ENCODE measurements at regions not wholly inside any gene's neighbourhood (a gene's known extent, or its start where the extent isn't known, plus 50 kb on each side); places are given as distances from the start of the nearest gene placed in this dataset.
"Not testable (repeated sequence)": the region's sequence is repeated elsewhere in the genome, so short reads cannot be mapped to it uniquely, and the experiment has no call there.

GRCh38 chr22:11017108-11017507 lies 4510.9 kb upstream of the OR11H1 start:
- H3K36me3 Mint-ChIP-seq (ENCODE audit: insufficient read depth); H3K9me3 Mint-ChIP-seq; H3K4me3 Mint-ChIP-seq; H3K4me1 Mint-ChIP-seq (ENCODE audit: low read depth in 2 of 2); ATAC-seq (replicated peaks); DNase-seq; H3K27ac Mint-ChIP-seq; H3K27me3 Mint-ChIP-seq: not testable (repeated sequence)

DNA sequence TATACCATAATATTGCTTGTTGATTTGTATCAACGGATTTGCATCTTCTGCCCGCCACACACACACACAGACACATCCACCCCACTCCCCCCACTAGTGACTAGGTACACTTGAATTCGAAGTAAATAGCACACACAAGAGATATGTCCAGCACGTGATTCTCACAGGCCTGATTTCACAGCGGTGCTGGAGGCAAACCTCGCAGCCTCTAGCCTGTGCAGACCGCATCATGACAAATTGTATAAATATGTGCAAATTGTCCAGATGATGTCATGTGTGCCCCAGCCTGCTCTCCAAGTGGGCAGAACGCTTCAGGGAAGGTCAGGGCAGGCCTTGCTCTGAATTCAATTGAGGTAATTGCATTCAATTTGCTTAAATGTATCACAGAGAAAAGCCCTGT lies 4507.5 kb upstream of the OR11H1 start:
- not testable (repeated sequence) for H3K27ac Mint-ChIP-seq; ATAC-seq (replicated peaks); H3K9me3 Mint-ChIP-seq; H3K36me3 Mint-ChIP-seq (ENCODE audit: insufficient read depth); H3K4me3 Mint-ChIP-seq; DNase-seq; H3K27me3 Mint-ChIP-seq; H3K4me1 Mint-ChIP-seq (ENCODE audit: low read depth in 2 of 2)

DNA sequence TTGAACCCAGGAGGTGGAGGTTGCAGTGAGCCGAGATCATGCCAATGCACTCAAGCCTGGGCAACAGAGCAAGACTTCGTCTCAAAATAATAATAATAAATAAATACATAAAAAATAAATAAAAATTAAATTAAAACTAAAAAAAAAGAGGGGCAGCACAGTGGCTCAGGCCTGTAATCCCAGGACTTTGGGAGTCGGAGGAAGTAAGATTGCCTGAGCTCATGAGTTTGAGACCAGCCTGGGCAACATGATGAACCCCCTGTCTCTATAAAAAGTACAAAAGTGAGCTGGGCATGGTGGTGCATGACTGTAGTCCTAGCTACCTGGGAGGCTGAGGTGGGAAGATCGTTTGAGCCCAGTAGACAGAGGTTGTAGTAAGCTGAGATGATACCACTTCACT lies 4501.5 kb upstream of the OR11H1 start:
- not testable (repeated sequence) for H3K27me3 Mint-ChIP-seq; ATAC-seq (replicated peaks); H3K27ac Mint-ChIP-seq; H3K4me1 Mint-ChIP-seq (ENCODE audit: low read depth in 2 of 2); DNase-seq; H3K36me3 Mint-ChIP-seq (ENCODE audit: insufficient read depth); H3K4me3 Mint-ChIP-seq
- H3K9me3 Mint-ChIP-seq = peaks cover 14 to 28% of the 10 kb centered on the region in 2 donors

DNA sequence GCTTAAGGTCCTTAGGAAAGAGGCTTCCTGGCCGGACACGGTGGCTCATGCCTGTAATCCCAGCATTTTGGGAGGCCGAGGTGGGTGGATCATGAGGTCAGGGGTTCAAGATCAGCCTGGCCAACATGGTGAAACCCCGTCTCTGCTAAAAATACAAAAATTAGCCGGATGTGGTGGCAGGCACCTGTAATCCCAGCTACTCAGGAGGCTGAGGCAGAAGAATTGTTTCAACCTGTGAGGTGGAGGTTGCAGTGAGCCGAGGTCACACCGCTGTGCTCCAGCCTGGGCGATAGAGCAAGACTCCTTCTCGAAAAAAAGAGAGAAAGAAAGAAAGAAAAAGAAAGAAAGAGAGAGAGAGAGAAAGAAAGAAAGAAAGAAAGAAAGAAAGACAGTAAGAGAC lies 4500.9 kb upstream of the OR11H1 start:
- H3K36me3 Mint-ChIP-seq (ENCODE audit: insufficient read depth); ATAC-seq (replicated peaks); H3K4me3 Mint-ChIP-seq; H3K4me1 Mint-ChIP-seq (ENCODE audit: low read depth in 2 of 2); DNase-seq; H3K27me3 Mint-ChIP-seq; H3K27ac Mint-ChIP-seq: not testable (repeated sequence)
- H3K9me3 Mint-ChIP-seq = peaks cover 18 to 33% of the 10 kb centered on the region in 2 donors

GRCh38 chr22:11027532-11027931 lies 4500.5 kb upstream of the OR11H1 start:
- not testable (repeated sequence) for H3K27me3 Mint-ChIP-seq; H3K4me3 Mint-ChIP-seq; H3K27ac Mint-ChIP-seq; H3K36me3 Mint-ChIP-seq (ENCODE audit: insufficient read depth); ATAC-seq (replicated peaks); H3K4me1 Mint-ChIP-seq (ENCODE audit: low read depth in 2 of 2); DNase-seq
- H3K9me3 Mint-ChIP-seq = peaks cover 19 to 35% of the 10 kb centered on the region in 2 donors

DNA sequence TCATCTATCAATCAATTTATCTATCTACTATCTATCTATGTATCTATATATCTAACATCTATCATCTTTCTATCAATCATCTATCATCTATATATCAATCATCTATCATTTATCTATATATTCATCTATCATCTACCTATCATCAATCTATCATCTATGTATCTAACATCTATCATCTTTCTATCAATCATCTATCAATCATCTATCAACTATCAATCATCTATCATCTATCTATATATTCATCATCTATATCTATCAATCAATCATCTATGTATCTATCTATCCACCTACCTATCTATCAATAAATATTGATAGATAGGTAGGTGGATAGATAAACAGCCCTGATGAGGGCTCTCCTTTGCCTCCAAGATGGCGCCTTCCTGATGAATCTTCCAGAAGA lies 4499.8 kb upstream of the OR11H1 start:
- not testable (repeated sequence) for ATAC-seq (replicated peaks); H3K27me3 Mint-ChIP-seq; H3K27ac Mint-ChIP-seq; H3K36me3 Mint-ChIP-seq (ENCODE audit: insufficient read depth); H3K4me3 Mint-ChIP-seq; H3K4me1 Mint-ChIP-seq (ENCODE audit: low read depth in 2 of 2); DNase-seq
- H3K9me3 Mint-ChIP-seq = peaks cover 18 to 30% of the 10 kb centered on the region in 2 donors

- H3K4me3 Mint-ChIP-seq; H3K27ac Mint-ChIP-seq; H3K4me1 Mint-ChIP-seq (ENCODE audit: low read depth in 2 of 2); H3K36me3 Mint-ChIP-seq (ENCODE audit: insufficient read depth); ATAC-seq (replicated peaks); H3K27me3 Mint-ChIP-seq; DNase-seq: not testable (repeated sequence)
- peaks cover 18 to 31% of the 10 kb centered on the region in 2 donors for H3K9me3 Mint-ChIP-seq
These were observed 4498.5 kb upstream of the OR11H1 start for GRCh38 chr22:11029534-11029933.

DNA sequence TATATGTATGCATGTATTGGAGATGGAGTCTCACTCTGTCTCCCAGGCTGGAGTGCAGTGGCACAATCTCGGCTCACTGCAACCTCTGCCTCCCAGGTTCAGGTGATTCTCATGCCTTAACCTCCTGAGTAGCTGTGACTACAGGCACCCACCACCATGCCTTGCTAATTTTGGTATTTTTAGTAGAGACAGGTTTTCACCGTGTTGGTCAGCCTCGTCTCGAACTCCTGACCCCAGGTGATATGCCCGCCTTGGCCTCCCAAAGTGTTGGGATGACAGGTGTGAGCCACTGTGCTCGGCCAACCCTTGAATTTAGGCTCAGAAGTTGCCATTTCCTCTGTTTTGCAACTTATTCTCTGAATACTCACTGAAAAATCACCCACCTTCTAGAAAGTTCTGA lies 4498.0 kb upstream of the OR11H1 start:
- H3K27ac Mint-ChIP-seq; H3K4me1 Mint-ChIP-seq (ENCODE audit: low read depth in 2 of 2); ATAC-seq (replicated peaks); DNase-seq; H3K36me3 Mint-ChIP-seq (ENCODE audit: insufficient read depth); H3K4me3 Mint-ChIP-seq; H3K27me3 Mint-ChIP-seq: not testable (repeated sequence)
- peaks cover 22 to 35% of the 10 kb centered on the region in 2 donors for H3K9me3 Mint-ChIP-seq

DNA sequence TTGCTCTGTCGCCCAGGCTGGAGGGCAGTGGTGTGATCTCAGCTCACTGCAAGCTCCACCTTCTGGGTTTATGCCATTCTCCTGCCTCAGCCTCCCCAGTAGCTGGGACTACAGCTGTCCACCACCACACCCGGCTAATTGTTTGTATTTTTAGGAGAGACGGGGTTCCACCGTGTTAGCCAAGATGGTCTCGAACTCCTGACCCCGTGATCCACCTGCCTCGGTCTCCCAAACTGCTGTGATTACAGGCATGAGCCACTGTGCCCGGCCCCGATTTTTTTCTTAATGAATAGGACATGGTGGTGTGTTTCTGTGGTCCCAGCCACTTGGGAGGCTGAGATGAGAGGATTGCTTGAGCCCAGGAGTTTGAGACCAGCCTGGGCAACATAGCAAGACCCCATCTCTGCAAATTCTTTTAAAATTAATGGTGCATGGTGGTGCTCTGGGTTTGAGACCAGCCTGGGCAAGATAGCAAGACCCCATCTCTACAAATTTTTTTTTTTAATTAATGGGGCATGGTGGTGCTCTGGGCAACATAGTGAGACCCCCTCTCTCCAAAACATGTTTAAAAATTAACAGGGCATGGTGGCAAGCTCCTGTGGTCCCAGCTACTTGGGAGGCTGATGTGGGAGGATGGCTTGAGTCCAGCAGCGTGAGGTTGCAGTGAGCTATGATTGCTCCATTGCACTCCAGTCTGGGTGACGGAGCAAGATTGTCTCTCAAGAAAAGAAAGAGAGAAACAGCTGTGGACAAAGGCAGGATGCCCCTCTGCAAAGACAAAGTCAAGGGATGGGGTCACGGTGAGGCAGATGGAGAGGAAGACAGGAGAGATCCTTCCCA lies 4497.2 kb upstream of the OR11H1 start:
- H3K4me3 Mint-ChIP-seq; DNase-seq; H3K36me3 Mint-ChIP-seq (ENCODE audit: insufficient read depth); H3K27ac Mint-ChIP-seq; H3K27me3 Mint-ChIP-seq; ATAC-seq (replicated peaks); H3K4me1 Mint-ChIP-seq (ENCODE audit: low read depth in 2 of 2): not testable (repeated sequence)
- peaks cover 21 to 38% of the 10 kb centered on the region in 2 donors for H3K9me3 Mint-ChIP-seq

GRCh38 chr22:11032115-11032514 lies 4495.9 kb upstream of the OR11H1 start:
- peaks cover 27 to 47% of the 10 kb centered on the region in 2 donors for H3K9me3 Mint-ChIP-seq
- not testable (repeated sequence) for H3K36me3 Mint-ChIP-seq (ENCODE audit: insufficient read depth); DNase-seq; H3K27ac Mint-ChIP-seq; ATAC-seq (replicated peaks); H3K27me3 Mint-ChIP-seq; H3K4me3 Mint-ChIP-seq; H3K4me1 Mint-ChIP-seq (ENCODE audit: low read depth in 2 of 2)

DNA sequence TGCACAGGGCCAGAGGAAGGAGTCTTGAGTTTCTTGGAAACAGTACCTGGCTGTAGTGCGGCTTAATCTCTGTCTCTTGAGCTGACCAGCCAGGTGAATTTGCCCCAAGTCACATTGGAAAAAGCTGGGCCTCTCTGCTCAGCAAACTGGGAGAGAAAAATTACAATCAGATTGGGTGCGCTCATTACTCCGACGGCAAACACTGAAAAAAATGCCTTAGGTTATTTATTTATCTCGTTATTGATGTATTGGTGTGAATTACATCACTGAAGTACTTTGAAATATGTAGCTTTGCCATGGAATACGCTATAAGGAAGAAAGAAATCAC lies 4493.4 kb upstream of the OR11H1 start:
- not testable (repeated sequence) for ATAC-seq (replicated peaks); H3K36me3 Mint-ChIP-seq (ENCODE audit: insufficient read depth); DNase-seq; H3K27me3 Mint-ChIP-seq; H3K27ac Mint-ChIP-seq; H3K4me3 Mint-ChIP-seq; H3K4me1 Mint-ChIP-seq (ENCODE audit: low read depth in 2 of 2)
- peaks cover 40 to 47% of the 10 kb centered on the region in 2 donors for H3K9me3 Mint-ChIP-seq

DNA sequence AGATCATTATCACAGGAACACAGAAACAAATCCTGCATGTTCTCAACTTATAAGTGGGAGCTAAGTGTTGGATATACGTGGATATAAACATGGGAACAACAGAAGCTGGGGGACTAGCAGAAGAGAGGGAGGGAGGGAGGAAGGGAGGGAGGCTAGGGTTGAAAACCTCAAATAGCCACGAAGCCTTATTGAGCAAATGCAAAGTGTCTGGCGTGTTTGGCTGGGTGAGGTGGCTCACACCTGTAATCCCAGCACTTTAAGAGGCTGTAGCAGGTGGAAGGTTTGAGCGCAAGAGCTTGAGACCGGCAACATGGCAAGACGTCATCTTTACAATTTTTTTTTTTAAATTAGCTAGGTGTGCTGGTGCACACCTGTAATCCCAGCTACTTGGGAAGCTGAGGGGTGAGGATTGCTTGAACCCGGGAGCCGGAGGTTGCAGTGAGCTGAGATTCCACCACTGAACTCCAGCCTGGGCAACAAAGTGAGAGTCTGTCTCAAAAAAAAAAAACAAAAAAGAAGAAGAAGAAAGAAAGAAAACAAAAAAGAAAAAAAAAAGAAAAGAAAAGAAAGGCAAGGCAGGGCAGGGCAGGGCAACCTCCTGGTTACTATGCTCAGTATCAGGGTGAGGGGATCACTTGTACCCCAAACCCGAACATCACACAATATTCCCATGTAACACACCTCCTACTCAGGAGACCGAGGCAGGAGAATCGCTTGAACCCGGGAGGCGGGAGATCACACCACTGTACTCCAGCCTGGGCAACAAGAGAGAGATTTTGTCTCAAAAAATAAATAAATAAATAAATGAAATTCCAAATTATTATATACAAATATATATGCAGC lies 4492.7 kb upstream of the OR11H1 start:
- not testable (repeated sequence) for H3K27me3 Mint-ChIP-seq; ATAC-seq (replicated peaks); H3K4me3 Mint-ChIP-seq; H3K4me1 Mint-ChIP-seq (ENCODE audit: low read depth in 2 of 2); H3K27ac Mint-ChIP-seq; DNase-seq; H3K36me3 Mint-ChIP-seq (ENCODE audit: insufficient read depth)
- peaks cover 36 to 46% of the 10 kb centered on the region in 2 donors for H3K9me3 Mint-ChIP-seq

DNA sequence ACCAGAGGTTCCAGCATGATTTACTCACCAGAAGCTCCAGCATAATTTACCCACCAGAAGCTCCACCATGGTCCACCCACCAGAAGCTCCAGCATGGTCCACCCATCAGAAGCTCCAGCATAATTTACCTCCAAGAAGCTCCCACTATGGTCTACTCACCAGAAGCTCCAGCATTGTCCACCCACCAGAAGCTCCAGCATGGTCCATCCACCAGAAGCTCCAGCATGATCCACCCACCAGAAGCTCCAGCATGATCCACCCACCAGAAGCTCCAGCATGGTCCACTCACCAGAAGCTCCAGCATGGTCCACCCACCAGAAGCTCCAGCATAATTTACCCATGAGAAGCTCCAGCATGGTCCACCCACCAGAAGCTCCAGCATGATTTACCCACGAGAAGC lies 4490.7 kb upstream of the OR11H1 start:
- H3K27ac Mint-ChIP-seq; H3K36me3 Mint-ChIP-seq (ENCODE audit: insufficient read depth); DNase-seq: not testable (repeated sequence)

GRCh38 chr22:11037814-11038213 lies 4490.2 kb upstream of the OR11H1 start:
- not testable (repeated sequence) for H3K4me1 Mint-ChIP-seq (ENCODE audit: low read depth in 2 of 2); DNase-seq; H3K27me3 Mint-ChIP-seq; ATAC-seq (replicated peaks); H3K36me3 Mint-ChIP-seq (ENCODE audit: insufficient read depth); H3K4me3 Mint-ChIP-seq; H3K27ac Mint-ChIP-seq
- peaks cover 35 to 48% of the 10 kb centered on the region in 2 donors for H3K9me3 Mint-ChIP-seq

More for the DNA sequence above, 4490.7 kb upstream of the OR11H1 start:
- not testable (repeated sequence) for ATAC-seq (replicated peaks); H3K27me3 Mint-ChIP-seq; H3K4me3 Mint-ChIP-seq; H3K4me1 Mint-ChIP-seq (ENCODE audit: low read depth in 2 of 2)
- peaks cover 35 to 47% of the 10 kb centered on the region in 2 donors for H3K9me3 Mint-ChIP-seq
